ENCODE measurements at regions not wholly inside any gene's neighbourhood (a gene's known extent, or its start where the extent isn't known, plus 50 kb on each side); places are given as distances from the start of the nearest gene placed in this dataset.

DNA sequence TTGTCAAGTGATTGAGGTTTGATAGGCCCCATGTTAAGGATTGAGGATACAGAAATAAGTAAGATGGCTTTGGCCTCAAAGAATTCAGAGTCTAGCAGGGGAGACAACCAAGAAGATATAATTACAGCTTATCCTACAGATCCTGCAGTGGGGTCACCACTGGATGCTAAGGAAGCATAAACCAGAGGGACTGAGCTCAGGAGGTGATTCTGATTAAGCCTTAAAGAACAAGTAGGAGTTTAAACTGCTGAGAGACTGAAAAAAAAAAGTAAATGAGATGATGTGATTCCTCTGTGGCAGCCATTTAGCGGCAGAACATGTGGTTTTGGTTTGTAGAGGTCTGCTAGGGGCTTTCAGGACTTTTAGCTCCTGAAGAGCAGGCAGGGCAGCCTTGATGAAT, 72.1 kb upstream of the ROPN1 start:
- TF ChIP-seq, protein P1, sequence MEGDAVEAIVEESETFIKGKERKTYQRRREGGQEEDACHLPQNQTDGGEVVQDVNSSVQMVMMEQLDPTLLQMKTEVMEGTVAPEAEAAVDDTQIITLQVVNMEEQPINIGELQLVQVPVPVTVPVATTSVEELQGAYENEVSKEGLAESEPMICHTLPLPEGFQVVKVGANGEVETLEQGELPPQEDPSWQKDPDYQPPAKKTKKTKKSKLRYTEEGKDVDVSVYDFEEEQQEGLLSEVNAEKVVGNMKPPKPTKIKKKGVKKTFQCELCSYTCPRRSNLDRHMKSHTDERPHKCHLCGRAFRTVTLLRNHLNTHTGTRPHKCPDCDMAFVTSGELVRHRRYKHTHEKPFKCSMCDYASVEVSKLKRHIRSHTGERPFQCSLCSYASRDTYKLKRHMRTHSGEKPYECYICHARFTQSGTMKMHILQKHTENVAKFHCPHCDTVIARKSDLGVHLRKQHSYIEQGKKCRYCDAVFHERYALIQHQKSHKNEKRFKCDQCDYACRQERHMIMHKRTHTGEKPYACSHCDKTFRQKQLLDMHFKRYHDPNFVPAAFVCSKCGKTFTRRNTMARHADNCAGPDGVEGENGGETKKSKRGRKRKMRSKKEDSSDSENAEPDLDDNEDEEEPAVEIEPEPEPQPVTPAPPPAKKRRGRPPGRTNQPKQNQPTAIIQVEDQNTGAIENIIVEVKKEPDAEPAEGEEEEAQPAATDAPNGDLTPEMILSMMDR (IDR thresholded peaks at IDR 0.05; ENCODE audit: insufficient read depth, low read length, poor library complexity, severe bottlenecking): no peak
- no peak for TF ChIP-seq EZH2phosphoT487 (conservative IDR thresholded peaks at IDR 0.05; ENCODE audit: low read length)

Measured in SU-DHL-6 (cell line).